Skeletal muscle satellite cell (primary cell): ENCODE measurements at regions not wholly inside any gene's neighbourhood (a gene's known extent, or its start where the extent isn't known, plus 50 kb on each side); places are given as distances from the start of the nearest gene placed in this dataset.
"Not testable (repeated sequence)": the region's sequence is repeated elsewhere in the genome, so short reads cannot be mapped to it uniquely, and the experiment has no call there.

ENCODE experiments used
- H3K27me3 ChIP-seq: 2 replicates; pipeline ENCODE4 v1.7.0; 2013; ENCODE audit warnings: low read length; ENCODE audit not compliant: control insufficient read depth, insufficient read depth
- H3K36me3 ChIP-seq: 2 replicates; pipeline ENCODE4 v1.7.0; 2013; ENCODE audit warnings: mild to moderate bottlenecking, control low read depth, low read length; ENCODE audit not compliant: insufficient read depth
- H3K4me1 ChIP-seq: 2 replicates; pipeline ENCODE4 v1.7.0; 2013; ENCODE audit warnings: low read length; ENCODE audit not compliant: control insufficient read depth, insufficient read depth
- H3K4me2 ChIP-seq: 2 replicates; pipeline ENCODE4 v1.7.0; 2013; ENCODE audit warnings: mild to moderate bottlenecking, low read length
- H3K4me3 ChIP-seq: 2 replicates; pipeline ENCODE4 v1.7.0; 2013; ENCODE audit warnings: low read length
- H3K9ac ChIP-seq: 2 replicates; pipeline ENCODE4 v1.7.0; 2013; ENCODE audit warnings: mild to moderate bottlenecking, low read depth, low read length, moderate library complexity
- H3K9me3 ChIP-seq: replicated peaks from 2 replicates; pipeline ENCODE4 v1.7.0; 2013; ENCODE audit warnings: mild to moderate bottlenecking, control low read depth, low read length

GRCh38 chr4:3984796-3985195 is 218.6 kb downstream of the ADRA2C start:
- not testable (repeated sequence) for H3K4me2 ChIP-seq, H3K9me3 ChIP-seq, H3K9ac ChIP-seq, H3K4me3 ChIP-seq, H3K36me3 ChIP-seq, H3K4me1 ChIP-seq, H3K27me3 ChIP-seq

- not testable (repeated sequence) for H3K4me3 ChIP-seq, H3K27me3 ChIP-seq, H3K4me1 ChIP-seq, H3K36me3 ChIP-seq, H3K9me3 ChIP-seq, H3K9ac ChIP-seq, H3K4me2 ChIP-seq
These were observed 220.2 kb downstream of the ADRA2C start for GRCh38 chr4:3986412-3986811.

DNA sequence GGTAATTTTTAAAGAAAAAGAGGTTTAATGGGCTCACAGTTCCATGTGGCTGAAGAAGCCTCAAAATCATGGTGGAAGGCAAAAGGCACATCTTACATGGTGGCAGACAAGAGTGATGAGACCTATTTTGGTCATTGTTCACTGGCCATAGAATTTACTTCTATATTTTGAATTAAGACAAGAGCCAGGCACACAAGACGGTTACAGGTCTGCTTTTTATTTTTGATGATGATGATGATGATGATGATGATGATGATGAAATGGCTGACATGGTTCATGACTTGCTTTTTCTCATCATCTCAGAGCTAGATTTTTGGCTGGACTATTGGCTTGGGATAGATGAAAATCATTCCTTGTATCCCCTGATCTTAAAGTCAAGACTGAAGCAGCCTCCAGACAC is 229.3 kb downstream of the OTOP1 start:
- H3K9me3 ChIP-seq, H3K4me1 ChIP-seq, H3K4me3 ChIP-seq, H3K36me3 ChIP-seq, H3K4me2 ChIP-seq, H3K27me3 ChIP-seq, H3K9ac ChIP-seq: not testable (repeated sequence)

DNA sequence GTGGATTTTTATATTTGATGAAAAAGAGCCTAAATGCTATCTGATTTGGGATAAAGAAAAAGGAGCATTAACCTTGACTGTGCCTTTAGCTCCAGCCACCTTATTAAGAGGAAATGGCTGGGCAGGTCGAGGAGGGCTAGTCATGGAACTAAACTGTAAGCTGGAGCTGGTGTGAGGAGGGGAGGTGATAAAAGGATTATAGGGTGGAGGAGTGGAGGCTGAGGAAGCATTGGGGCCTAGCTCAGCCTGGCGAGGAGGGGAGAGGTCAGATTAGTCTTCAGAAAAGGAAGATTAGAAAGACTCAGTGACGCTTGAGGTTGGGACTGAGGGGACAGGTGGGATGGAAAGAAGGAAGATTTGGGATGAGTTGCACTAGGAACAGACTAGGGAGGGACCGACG is 222.7 kb downstream of the OTOP1 start:
- not testable (repeated sequence) for H3K4me3 ChIP-seq, H3K9me3 ChIP-seq, H3K27me3 ChIP-seq, H3K4me2 ChIP-seq, H3K9ac ChIP-seq, H3K36me3 ChIP-seq, H3K4me1 ChIP-seq

DNA sequence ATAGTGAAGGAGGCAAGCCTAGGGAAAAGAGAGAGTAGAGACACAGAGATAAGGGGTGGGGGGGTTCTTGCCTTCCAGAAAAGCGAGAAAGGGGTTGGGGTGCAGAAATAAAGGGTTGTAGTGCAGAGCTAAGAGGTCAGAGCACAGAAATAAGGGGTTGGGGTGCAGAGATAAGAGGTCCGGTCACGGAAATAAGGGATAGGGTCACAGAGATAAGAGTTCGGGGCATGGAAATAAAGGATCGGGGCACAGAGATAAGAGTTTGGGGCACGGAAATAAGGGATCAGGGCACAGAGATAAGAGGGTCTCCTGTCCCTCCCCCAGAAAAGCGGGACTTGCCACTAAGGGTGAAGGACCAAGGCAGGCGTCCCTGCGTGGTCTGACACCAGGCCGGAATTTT is 222.0 kb downstream of the OTOP1 start:
- not testable (repeated sequence) for H3K4me3 ChIP-seq, H3K4me2 ChIP-seq, H3K4me1 ChIP-seq, H3K9ac ChIP-seq, H3K27me3 ChIP-seq, H3K9me3 ChIP-seq, H3K36me3 ChIP-seq

DNA sequence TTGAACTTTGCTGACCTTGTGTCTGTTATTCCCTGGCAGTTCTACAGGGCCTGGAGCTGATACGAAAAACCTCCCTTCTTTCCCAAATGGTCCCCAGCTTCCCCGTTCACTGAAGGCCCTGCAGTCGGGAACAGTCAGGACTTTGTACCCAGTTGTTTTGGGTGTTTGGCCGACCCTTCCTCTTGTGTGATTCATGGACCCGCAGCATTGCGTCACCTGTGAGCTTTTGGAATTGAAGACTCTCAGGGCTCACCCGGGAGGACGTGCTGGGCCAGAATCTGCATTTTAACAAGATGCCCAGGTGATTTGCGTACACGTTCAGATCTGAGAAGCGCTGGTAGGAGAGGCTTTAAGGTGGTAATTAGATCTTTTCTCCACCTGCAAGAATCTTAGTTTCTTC is 220.4 kb downstream of the OTOP1 start:
- not testable (repeated sequence) for H3K36me3 ChIP-seq, H3K9ac ChIP-seq, H3K4me2 ChIP-seq, H3K4me1 ChIP-seq, H3K9me3 ChIP-seq, H3K4me3 ChIP-seq, H3K27me3 ChIP-seq

DNA sequence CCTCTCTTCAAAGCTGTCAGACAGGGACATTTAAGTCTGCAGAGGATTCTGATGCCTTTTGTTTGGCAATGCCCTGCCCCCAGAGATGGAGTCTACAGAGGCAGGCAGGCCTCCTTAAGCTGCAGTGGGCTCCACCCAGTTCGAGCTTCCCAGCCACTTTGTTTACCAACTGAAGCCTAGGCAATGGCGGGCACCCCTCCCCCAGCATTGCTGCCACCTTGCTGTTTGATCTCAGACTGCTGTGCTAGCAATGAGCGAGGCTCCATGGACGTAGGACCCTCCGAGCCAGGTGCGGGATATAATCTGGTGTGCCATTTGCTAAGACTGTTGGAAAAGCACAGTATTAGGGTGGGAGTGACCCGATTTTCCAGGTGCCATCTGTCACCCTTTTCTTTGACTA is 207.7 kb downstream of the OTOP1 start:
- not testable (repeated sequence) for H3K27me3 ChIP-seq, H3K9me3 ChIP-seq, H3K36me3 ChIP-seq, H3K4me1 ChIP-seq, H3K4me2 ChIP-seq, H3K9ac ChIP-seq, H3K4me3 ChIP-seq

GRCh38 chr4:4021161-4021560 is 205.6 kb downstream of the OTOP1 start:
- H3K4me2 ChIP-seq, H3K4me1 ChIP-seq, H3K4me3 ChIP-seq, H3K27me3 ChIP-seq, H3K36me3 ChIP-seq, H3K9ac ChIP-seq, H3K9me3 ChIP-seq: not testable (repeated sequence)

DNA sequence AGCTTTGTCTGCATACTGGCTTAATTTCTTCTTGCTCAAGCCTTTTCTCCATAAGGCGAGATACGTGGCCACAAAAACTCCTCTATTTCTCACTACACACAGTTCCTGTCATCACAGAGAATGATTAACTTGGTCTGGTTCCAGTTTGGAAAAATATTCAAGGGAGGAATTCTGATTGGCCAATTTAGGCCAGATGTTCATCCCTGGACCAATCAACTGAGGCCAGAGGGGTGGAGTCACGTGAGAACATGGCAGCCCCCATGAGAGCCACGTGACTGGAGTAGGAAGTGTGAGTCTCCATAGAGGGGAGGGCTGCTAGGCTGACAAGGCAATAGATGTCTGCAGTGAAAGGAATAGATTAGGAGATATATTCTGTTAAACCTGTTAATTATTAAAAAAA is 200.0 kb downstream of the OTOP1 start:
- H3K4me3 ChIP-seq, H3K4me2 ChIP-seq, H3K27me3 ChIP-seq, H3K4me1 ChIP-seq, H3K9ac ChIP-seq, H3K36me3 ChIP-seq, H3K9me3 ChIP-seq: not testable (repeated sequence)

- H3K4me3 ChIP-seq, H3K4me2 ChIP-seq, H3K4me1 ChIP-seq, H3K9ac ChIP-seq, H3K36me3 ChIP-seq, H3K9me3 ChIP-seq, H3K27me3 ChIP-seq: not testable (repeated sequence)
These were observed 198.0 kb downstream of the OTOP1 start for GRCh38 chr4:4028752-4029151.

DNA sequence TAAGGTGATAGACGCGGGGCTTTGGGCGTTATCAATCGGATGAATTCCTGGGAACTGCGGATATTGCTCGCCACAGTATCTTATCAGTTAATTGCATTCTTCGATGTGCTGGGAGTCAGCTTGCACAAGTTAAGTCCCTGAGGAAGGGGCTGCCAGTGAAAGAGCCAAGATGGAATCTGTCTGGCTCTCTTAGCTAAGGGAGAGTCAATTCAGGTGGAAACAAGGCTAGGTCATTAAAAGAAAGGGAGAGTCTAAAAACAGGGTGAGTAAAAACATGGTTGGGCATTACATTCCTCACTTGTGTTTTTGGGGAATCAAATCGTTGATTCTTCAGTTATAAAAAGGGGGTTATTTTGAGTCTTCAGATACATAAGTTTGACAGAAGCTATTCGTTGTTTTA is 196.2 kb downstream of the OTOP1 start:
- H3K36me3 ChIP-seq, H3K27me3 ChIP-seq, H3K4me2 ChIP-seq, H3K4me1 ChIP-seq, H3K4me3 ChIP-seq, H3K9ac ChIP-seq, H3K9me3 ChIP-seq: not testable (repeated sequence)

DNA sequence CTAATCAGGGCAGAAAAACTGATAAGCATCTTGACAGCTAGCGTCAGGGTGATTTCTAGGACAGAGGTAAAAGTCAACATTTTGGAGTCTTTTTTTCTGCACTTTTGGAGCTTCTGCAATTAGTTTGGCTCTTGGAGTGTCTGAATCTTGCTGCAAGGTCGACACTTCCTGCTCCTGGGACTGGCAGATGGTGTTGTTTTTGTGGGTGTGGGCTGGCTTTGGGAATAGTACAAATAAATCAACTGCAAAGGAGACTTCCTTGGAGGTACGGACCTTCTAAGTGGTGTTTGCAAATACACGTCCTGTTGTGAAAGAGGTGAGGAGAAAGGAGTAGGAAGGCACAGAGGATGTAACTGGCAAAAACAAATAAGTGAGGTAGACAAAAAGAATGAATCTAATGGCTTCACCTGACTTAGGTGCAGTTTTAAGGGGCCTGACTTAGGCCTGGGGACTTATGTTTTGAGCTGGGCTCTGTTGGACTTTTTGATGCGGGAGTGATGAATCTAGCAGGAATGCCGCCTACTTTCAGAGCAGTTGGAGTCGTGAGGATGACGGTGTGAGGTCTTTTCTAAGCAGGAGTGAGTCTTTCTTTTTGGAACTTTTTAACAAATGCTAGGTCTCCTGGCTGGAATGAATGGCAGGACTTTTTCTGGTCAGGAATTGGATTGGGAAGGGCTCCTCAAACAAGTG is 195.1 kb downstream of the OTOP1 start:
- not testable (repeated sequence) for H3K9me3 ChIP-seq, H3K4me3 ChIP-seq, H3K27me3 ChIP-seq, H3K36me3 ChIP-seq, H3K4me2 ChIP-seq, H3K9ac ChIP-seq, H3K4me1 ChIP-seq

- not testable (repeated sequence) for H3K9me3 ChIP-seq, H3K4me2 ChIP-seq, H3K27me3 ChIP-seq, H3K9ac ChIP-seq, H3K36me3 ChIP-seq, H3K4me3 ChIP-seq, H3K4me1 ChIP-seq
These were observed 194.4 kb downstream of the OTOP1 start for GRCh38 chr4:4032364-4032763.
